Glutamatergic neuron (in vitro differentiated cells): ENCODE measurements at regions not wholly inside any gene's neighbourhood (a gene's known extent, or its start where the extent isn't known, plus 50 kb on each side); places are given as distances from the start of the nearest gene placed in this dataset.
A peak's percentile ranks its signal among the peaks of the same experiment; 100 is the strongest.

Experiments
- DNase-seq: peaks from one replicate; pipeline ENCODE4 v3.0.0; 2022
- H3K27ac Mint-ChIP-seq: one replicate; pipeline ENCODE4 v1.8.0; 2020; ENCODE audit warnings: mild to moderate bottlenecking, mixed read lengths, inconsistent platforms; ENCODE audit not compliant: unreplicated experiment
- H3K27me3 Mint-ChIP-seq: one replicate; pipeline ENCODE4 v1.8.0; 2020; ENCODE audit warnings: mild to moderate bottlenecking, moderate library complexity, mixed read lengths, inconsistent platforms; ENCODE audit not compliant: unreplicated experiment
- H3K36me3 Mint-ChIP-seq: one replicate; pipeline ENCODE4 v1.8.0; 2020; ENCODE audit warnings: mild to moderate bottlenecking, mixed read lengths, inconsistent platforms; ENCODE audit not compliant: unreplicated experiment
- H3K4me1 Mint-ChIP-seq: one replicate; pipeline ENCODE4 v1.8.0; 2020; ENCODE audit warnings: mild to moderate bottlenecking, low read depth, mixed read lengths, inconsistent platforms; ENCODE audit not compliant: unreplicated experiment
- H3K4me3 Mint-ChIP-seq: one replicate; pipeline ENCODE4 v1.8.0; 2020; ENCODE audit warnings: mild to moderate bottlenecking, mixed read lengths, inconsistent platforms; ENCODE audit not compliant: unreplicated experiment
- H3K9me3 Mint-ChIP-seq: one replicate; pipeline ENCODE4 v1.8.0; 2020; ENCODE audit warnings: mild to moderate bottlenecking, moderate library complexity, mixed read lengths, inconsistent platforms; ENCODE audit not compliant: unreplicated experiment
- CTCF ChIP-seq: fragments of 200-600 bp; sonication (generic); IDR thresholded peaks from one replicate; pipeline ENCODE4 v1.5.0; 2021; ENCODE audit not compliant: partially characterized antibody, unreplicated experiment

GRCh38 chrX:40439625-40440532 is 140.9 kb upstream of the ATP6AP2 start:
- no peak overlapping the region for H3K4me3 Mint-ChIP-seq
- H3K4me1 Mint-ChIP-seq = peaks cover 7% of the 10 kb centered on the region
- no peak overlapping the region for H3K27ac Mint-ChIP-seq
- no peak for TF ChIP-seq CTCF
- DNase-seq = no peak
- H3K9me3 Mint-ChIP-seq = peaks cover 2% of the 10 kb centered on the region
- H3K36me3 Mint-ChIP-seq = no peaks in the 10 kb centered on the region
- H3K27me3 Mint-ChIP-seq = peaks cover 3% of the 10 kb centered on the region

GRCh38 chrX:40437348-40437747 is 143.4 kb upstream of the ATP6AP2 start:
- no peak overlapping the region for H3K27ac Mint-ChIP-seq
- H3K9me3 Mint-ChIP-seq = peaks cover 2% of the 10 kb centered on the region

GRCh38 chrX:40434947-40435346 is 145.8 kb upstream of the ATP6AP2 start:
- DNase-seq = peak; percentile 77
- H3K4me3 Mint-ChIP-seq = no peak overlapping the region
- H3K27ac Mint-ChIP-seq = peak overlapping the region; percentile 94
- H3K36me3 Mint-ChIP-seq = no peaks in the 10 kb centered on the region
- TF ChIP-seq CTCF = no peak
- H3K9me3 Mint-ChIP-seq = peaks cover 2% of the 10 kb centered on the region
- peaks cover 8% of the 10 kb centered on the region for H3K4me1 Mint-ChIP-seq
- H3K27me3 Mint-ChIP-seq = no peaks in the 10 kb centered on the region

More at GRCh38 chrX:40437348-40437747, 143.4 kb upstream of the ATP6AP2 start:
- Mint-ChIP-seq H3K4me1 (peaks cover 10% of the 10 kb centered on the region), H3K36me3 (no peaks in the 10 kb centered on the region), H3K27me3 (peaks cover 3% of the 10 kb centered on the region), H3K4me3 (no peak overlapping the region)
- no peak for DNase-seq
- TF ChIP-seq CTCF = no peak

- Mint-ChIP-seq H3K9me3 (peaks cover 2% of the 10 kb centered on the region), H3K4me1 (peaks cover 8% of the 10 kb centered on the region), H3K4me3 (no peak overlapping the region), H3K36me3 (no peaks in the 10 kb centered on the region), H3K27me3 (no peaks in the 10 kb centered on the region), H3K27ac (peak overlapping the region; percentile 94)
- no peak for DNase-seq
- TF ChIP-seq CTCF = no peak
These were observed 146.3 kb upstream of the ATP6AP2 start for GRCh38 chrX:40434443-40434842.

GRCh38 chrX:40433160-40433559 is 147.6 kb upstream of the ATP6AP2 start:
- TF ChIP-seq CTCF = no peak
- peaks cover 2% of the 10 kb centered on the region for H3K9me3 Mint-ChIP-seq
- no peak for DNase-seq
- no peak overlapping the region for H3K27ac Mint-ChIP-seq
- no peak overlapping the region for H3K4me3 Mint-ChIP-seq
- H3K36me3 Mint-ChIP-seq = no peaks in the 10 kb centered on the region
- H3K27me3 Mint-ChIP-seq = no peaks in the 10 kb centered on the region
- peaks cover 8% of the 10 kb centered on the region for H3K4me1 Mint-ChIP-seq
